SK-N-DZ (cell line): ENCODE measurements at regions not wholly inside any gene's neighbourhood (a gene's known extent, or its start where the extent isn't known, plus 50 kb on each side); places are given as distances from the start of the nearest gene placed in this dataset.

Experiments
- DNase-seq: peaks from one replicate; pipeline ENCODE4 v3.0.0-alpha.2; 2015; ENCODE audit warnings: low spot score

DNA sequence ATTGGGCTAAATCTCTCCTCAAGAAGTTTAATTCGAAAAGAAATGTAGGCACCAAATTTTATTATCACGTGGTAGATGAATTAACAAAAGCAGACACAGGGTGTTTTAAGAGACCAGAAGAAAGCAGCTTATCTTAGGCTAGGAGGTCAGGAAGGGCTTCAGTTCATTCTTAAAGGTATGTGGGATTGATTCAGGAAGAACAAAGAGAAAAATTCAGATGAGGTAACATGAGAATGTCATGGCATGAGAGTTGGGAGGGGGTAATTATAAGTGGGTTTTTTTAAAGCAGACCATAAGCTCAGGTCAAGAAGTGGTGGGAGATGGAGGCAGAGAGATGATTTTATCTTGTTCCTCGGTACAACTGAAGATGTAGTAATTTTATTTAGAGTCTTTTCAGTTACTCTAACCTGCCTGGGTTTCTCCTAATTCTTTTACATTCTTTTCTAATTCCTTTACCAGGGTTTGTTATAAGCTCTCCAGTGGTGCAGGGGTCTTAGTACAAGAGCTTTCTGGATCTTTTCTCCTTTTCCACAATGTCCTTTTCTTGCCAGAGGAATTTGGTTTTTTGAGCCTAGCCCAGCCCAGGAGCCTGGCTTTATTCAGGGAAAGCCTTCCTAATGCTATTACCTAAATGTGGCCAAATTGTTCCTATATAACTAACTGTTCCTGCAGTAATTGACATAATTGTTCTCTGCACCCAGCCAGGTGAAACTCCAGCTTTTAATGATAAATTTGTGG lies 474.1 kb upstream of the BTBD3 start:
- DNase-seq: no peak

DNA sequence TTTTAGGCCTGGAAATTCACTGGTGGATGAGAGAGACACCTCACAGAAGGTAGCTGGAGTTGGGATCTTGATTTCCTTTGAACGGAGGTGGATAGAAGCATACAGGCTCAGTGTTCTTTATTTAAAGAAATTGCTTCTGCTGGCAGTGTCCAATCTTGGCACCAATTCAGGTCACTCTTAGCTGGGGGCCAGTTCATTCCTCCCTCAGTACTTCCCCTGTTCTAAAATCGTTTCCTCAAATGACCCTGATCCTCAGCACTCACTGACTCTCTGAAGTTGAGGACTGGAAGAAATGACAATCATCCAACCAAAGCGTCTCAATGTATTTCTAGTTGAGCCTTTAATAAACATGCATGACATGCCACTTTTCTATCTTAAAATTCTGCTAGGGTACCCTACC lies 472.5 kb upstream of the BTBD3 start:
- no peak for DNase-seq

DNA sequence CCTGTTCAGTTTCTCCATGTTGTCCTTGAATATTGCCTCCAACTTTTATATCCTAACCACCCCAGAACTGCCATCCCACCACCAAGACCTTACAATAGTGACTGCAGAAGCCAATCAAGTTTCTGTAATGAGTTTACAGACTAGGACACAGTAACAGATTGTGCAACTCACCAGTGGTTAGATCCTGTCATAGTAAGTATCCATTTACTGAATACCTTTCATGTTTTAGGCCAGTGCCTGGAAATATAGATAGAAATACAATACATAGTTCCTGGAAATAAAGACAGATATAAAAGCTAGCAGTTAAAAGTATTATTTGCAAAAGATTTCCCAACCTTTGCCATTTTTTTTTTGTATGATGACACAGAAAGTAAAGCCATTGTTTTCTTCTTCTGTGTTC lies 471.8 kb upstream of the BTBD3 start:
- DNase-seq: no peak

DNA sequence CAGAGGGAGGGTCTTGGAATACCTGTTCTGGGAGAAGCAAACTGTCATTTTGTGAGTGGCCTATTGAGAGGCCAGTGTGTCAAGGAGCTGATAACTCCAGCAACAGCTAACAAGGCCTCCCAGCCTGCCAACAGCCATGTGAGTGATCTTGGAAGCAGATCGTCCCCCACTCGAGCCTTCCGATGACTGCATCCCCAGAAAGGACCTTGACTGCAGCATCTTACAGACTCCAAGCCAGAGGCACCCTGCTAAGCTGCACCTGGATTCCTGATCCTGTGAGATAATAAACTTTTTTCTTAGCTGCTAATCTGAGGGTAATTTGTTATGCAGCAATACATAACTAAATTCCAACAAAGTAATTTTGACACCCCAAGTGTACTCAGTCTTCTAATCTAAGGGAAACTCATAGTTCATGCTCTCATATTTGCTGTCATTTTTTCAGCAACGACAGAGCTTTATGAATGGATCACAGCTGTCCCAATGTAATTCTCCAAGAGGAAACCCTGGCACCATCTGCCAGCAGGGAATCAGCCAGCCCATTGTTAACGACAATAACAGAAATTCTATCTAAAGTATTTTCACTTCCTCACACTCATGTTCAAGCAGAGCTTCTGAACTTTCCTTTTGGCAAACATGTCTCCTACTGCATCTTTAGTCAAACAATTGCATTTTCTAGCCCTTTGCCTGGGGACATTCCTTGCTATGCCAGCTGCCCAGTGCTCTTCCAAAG lies 470.2 kb upstream of the BTBD3 start:
- no peak for DNase-seq

DNA sequence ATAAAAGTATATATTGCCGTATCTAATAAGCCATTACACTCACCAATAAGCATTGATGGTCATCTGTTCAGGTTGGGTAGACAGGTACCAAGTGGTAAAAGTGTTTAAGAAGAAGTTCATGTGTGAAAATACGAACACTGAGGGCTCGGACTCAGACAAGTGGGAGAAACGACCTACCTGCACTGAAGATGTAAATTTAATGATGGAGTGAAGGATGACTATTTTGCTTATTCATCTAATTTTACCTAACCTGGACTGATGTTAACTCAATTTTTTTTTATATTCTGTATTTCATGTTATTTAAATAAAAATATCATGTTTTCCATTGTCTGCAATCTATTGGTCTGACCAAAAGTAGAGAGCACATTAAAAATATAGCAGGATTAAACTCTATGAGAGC lies 469.1 kb upstream of the BTBD3 start:
- DNase-seq: no peak

DNA sequence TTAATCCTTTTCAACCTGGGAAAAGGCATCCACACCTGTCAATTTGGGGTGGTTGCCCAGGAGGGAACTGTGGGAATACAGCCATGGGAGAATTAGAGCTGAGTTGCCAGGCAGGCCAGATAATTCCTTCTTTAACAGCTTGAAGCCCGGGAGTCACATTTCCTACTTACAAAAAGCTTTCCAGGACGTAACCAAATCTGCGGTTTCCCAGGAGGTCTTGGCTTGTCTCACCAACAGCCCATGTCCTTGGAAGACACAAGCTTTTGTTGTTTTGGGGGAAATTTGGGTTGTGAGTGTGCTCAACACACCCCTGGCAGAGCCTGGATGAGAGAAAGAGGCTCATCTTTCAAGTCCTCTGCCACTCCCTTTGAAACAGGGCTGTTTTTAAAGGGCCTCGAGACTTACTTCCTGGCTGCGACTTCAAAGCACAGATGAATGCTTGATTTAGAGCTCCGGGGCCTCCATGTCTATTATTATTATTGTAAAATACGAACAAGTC lies 465.9 kb upstream of the BTBD3 start:
- no peak for DNase-seq

DNA sequence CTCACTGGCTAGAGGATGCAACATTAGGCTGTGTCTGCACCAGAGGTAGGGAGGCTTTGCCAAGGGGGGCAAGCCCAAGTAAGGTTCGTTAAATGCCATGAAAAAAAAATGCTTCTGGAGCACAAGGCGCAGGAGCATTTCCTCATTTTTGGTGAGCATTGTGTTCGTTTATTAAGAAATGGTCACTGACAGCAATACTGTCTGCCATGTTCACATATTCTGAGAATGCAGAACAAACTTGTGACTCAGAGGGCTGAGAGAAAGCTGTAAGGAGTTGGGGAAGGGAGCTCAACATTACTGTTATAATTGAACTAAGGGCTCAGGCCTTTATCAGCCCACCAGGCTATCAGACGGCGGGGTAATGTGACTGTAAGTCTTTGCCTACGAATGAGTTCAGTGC lies 465.4 kb upstream of the BTBD3 start:
- no peak for DNase-seq

DNA sequence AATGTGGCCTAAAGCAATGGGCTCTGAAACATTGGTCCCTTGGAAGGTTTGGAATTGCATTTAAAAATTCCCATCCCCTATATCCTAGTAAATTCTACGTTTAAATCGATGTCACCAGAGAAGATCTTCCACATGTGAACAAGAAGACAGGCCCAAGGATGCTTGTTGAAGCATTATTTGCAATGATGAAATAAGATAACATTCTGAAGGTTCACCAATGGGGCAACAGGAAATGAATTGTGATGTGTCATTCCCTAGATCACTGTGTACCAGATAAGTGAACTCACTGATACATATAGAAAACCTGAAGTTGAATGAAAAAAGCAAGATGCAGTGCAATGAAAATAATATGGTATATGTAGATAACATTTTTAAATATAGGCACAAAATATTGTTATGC lies 464.3 kb upstream of the BTBD3 start:
- DNase-seq: no peak

DNA sequence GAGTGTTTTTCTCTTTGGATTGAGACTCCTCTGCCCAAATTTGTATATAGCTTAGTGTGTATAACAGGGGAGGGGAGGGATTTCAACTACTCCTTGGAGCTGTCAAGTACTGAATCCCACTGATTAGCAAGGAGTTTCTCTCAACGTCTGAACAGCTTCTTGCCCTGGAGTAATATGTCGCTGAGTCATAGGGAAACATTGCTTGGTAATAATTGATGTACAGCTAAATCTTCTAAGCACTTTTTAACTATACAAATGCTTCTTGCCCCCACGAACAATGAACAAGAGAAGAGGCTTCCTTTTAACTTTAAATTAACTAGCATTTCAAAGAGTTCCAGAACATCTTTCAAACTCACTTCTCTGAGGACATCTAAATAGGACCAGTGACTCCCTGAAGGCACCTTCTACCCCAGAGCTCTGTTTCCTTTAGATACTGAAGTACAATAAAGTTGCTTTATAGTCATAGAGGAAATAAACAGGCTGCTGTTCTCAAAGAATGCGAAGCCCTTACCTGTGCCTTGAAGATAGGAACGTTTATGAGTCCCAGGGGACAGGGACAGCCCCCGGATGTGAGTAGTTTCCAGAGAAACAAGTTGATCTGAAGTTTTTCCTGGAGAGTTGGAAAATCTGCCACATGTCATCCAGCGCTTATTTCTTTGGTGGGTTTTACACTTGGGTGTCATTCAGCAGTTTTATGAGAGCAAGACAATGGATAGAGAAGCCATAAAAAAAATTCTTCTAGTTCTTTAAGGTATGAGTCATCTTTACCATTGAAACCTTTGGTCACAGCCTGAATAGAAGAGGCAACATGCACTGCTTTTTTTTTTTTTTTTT lies 462.5 kb upstream of the BTBD3 start:
- no peak for DNase-seq

DNA sequence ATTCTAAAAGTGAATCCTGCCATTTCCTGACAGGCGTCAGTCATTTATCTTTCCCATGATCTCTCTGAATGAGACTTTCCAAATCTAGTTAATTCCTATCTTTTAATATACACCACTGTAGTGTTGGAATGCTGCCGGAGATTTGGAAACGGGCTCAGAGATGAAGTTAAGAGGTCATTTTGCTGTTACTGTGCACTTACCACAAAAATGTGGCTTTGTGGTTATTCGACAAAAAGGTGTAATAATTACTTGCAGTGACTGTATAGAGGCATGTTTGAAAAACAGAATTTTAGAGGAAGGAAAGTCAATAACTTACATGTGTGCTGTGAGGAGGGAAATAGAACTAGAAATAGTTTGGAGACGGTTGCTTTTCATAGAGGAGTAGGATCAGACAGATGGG lies 460.2 kb upstream of the BTBD3 start:
- no peak for DNase-seq

DNA sequence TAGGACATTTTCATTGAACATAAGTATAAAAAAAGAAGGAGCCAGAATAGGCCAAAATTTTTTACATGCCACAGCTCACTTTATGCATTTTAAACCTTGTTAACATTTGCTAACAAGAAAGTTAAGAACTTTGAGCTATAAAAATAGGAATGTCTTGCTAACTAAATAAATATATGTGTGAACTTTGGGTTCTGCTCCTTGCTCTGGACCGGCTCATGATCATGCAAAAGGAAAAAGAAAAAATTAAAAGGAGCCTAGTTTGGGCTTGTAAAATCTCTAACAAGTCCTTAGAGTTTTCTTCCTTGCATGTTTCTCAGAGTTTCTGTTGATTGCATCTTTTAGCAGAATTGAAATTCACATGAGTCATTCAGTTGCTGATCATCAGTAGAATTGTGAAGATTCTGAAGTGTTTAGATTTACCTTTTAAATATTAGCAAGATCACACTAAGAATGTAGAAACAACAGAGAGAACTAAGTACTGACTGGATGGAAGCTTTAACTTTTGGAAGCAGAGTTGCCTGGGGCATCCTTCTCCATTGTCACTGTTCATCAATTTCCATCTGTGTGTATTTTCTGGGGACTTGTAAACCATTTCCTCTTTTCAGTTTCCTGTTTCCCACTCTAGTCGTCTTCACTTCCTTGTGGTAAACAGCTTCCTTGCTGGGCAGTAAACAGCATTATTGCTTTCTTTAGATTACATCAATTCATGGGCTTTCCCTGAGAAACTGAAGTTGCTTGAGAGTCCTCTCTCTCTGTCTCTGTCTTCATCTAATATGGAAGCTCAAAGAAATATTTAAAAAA lies 458.4 kb upstream of the BTBD3 start:
- no peak for DNase-seq

DNA sequence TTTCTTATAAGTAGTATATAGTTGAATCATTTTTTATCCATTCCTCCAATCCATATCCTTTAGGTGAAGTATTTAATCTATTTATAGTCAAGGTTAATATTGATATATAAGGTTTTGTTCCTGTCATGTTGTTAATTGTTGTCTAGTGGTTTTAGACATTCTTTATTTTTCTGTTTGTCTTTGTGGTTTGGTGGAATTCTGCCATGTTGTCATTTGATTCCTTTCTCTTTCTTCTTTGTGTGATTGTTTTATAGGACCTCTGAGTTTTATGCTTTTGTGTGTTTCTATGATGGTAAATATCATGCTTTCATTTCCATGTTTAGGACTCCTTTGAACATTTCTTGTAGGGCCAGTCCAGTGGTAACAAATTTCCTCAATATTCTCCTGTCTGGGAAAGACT lies 450.3 kb upstream of the BTBD3 start:
- DNase-seq: no peak

DNA sequence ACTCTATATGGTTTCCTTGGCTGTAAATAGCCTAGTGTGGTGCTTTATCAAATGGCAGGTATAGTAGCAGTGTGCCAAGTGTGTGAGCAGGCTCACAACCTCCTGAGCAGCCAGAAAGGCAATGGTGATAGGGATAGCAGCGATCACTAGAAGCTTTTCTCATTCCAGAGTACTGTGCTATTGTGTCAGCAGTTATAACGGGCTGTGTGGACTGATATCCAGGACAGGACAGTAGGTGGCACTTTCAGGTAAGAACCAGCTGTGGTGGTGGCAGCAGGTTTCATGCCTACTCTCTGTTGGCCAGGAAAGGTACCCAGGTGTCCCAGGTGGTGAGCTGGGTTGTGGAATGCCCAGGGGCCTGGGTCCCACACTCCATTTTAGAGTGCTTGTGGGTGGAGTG lies 448.8 kb upstream of the BTBD3 start:
- no peak for DNase-seq

DNA sequence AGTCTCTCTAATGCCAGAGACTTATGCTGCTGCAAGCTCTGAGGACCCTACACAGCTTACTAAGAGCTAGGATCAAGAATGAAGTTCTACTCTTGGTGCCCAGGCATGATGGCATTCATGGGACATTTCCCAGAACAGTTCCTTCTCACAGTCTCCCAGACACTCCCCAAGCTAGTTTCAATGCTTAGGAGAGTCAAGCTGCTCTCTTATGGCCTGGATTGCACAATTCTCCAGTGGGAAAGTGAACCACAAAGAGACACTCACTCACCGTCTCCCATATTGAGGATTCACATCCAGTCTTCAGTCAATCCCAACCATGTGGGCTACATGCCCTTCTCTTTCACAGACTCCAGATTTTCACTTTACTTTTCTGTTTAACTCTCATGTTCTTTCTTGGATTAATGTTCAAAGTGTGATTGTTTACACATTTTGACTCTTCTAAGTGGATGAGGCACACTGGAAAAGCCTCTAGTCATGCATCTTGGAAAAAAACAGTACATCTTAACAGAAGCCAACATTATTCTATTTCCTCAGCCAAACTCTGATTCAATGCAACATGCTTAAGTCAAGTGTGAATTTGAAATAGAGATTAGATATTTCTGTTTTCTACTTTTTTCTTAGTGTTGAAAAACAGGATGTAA lies 447.8 kb upstream of the BTBD3 start:
- no peak for DNase-seq

DNA sequence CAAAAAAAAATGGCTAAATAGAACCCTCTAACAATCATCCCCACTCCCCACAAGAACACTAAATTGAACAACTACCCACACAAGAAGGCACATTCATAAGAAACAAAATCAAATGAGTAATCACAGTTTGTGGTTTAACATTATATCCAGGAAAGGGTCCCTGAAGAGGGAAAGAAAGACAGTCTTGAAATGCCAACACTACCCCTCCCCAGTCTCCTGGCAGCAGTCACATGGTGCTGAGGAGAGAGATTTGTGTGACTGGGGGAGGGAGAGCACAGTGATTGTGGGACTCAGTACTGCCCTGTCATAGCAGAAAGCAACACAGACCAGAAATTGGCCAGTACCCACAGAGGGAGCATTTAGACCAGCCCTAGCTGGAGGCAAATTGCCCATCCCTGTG lies 443.7 kb upstream of the BTBD3 start:
- no peak for DNase-seq

DNA sequence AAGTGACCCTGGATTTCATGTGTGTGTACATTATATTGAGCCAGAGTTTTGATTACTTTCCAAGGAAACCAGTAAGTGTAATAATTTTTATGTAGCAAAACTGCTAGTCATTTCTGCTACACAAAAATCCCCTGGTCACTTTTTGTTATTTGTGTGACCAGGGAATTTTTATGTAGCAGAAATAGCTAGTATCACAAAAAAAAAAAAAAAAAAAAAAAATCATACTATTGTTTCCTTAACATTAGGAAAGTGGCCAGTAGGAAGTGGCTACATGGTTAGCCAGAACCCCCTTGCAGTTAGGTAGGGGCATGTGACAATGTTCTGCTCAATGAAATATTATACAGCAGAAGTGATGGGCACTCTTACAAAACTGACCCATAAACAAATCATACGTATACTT lies 434.0 kb upstream of the BTBD3 start:
- DNase-seq: no peak

DNA sequence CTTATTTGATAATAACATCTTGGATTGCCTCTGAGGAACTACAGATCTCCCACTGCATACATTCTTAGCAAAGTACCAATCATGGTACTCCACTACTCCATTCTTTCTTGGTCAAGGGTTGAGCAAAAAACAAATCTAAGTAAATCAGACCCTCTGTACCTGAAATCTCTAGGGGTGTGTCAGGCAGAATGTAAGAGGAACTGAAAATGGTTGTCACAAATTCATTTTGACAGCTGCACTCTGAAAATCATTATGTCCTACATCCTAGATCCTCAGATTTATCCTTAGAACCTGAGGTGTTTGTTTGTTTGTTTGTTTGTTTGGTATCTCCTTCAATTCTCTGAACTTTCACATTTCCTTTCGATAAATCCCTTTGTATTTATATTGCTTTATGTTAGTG lies 433.2 kb upstream of the BTBD3 start:
- DNase-seq: no peak

DNA sequence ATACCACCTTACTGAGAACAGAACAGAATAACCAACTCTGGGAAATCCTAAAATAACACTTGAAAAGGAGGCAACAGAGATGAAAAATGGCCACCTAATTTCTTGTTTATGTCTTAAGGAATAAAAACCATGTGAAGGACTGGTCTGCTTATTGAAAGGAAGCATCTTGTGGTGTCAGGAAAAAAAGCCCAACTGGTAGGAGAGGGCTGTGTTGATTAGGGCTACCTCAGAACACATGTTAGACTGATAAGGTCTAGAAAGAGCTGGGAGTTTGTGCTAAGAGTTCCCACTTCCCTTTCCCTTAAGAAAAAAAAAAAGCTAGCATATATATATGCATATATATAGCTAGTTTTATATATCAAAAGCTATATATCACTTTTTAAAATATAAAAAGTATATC lies 425.3 kb upstream of the BTBD3 start:
- no peak for DNase-seq

DNA sequence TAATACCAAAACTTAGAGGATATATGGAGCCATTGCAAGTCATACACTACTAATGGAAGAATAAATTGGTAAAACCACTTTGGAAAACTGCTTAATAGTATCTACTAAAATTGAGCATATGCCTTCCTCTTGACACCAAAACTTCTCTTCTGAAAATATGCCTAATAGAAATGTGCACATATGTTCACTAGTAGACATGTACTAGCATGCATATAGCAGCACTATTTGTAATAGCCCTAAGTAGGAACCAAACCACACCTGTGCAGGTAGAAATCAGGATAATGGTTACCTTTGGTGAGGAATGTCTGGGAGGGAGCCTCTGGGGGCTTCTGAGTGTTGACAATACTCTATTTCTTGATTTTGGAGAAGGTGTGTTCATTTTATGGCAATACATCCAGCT lies 424.8 kb upstream of the BTBD3 start:
- no peak for DNase-seq

DNA sequence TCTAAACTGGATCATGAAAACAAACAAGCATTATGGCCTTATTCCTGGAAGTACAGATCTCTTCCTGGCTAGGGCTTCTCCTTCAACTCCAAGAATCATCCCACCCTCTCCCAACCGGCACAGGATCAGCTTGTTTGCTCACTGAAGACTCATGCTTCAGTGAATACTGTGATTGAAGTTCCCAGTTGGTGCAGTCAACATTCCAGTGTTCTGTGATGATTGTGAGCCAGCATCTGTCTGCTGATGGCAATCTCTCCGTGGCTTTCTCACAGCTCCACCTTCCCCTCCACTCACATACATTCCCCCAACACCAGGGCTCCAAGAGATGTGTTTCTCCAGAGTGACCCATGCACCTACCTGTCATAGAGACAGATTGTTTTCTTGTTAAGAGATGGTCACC lies 421.3 kb upstream of the BTBD3 start:
- no peak for DNase-seq

DNA sequence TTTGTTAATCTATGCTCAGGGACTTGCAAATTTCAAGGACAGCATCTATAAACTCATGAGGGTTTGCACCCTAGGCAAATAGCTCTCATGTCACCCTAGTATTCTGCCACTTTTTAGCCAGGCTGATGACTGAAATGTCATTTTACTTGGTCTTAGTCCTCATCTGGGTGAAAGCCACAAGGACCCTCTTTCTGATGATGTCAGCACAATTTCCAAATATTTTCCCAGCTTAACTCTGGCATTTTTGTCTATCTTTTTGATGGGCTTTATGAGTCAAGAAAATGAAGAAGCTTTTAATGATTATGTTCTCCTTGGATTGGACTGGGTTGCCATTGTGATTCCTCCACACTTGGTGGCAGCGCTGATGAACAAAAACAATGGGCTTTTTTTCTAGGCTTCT lies 420.1 kb upstream of the BTBD3 start:
- no peak for DNase-seq
